KMS-11 (cell line): ENCODE measurements at regions not wholly inside any gene's neighbourhood (a gene's known extent, or its start where the extent isn't known, plus 50 kb on each side); places are given as distances from the start of the nearest gene placed in this dataset.

Source experiments
- H2AFZ ChIP-seq: fragments of 200-600 bp; sonication (generic); 2 replicates; pipeline ENCODE4 v1.6.1; 2016; ENCODE audit warnings: antibody characterized with exemption, mixed run types, low read depth
- H3K27ac ChIP-seq: fragments of 200-600 bp; sonication (generic); 2 replicates; pipeline ENCODE4 v1.6.1; 2016; ENCODE audit warnings: mild to moderate bottlenecking, mixed run types
- H3K27me3 ChIP-seq: fragments of 200-600 bp; sonication (generic); 2 replicates; pipeline ENCODE4 v1.6.1; 2017; ENCODE audit warnings: mild to moderate bottlenecking, low read depth, mixed run types, moderate library complexity; ENCODE audit not compliant: insufficient read depth
- H3K36me3 ChIP-seq: fragments of 200-600 bp; sonication (generic); 2 replicates; pipeline ENCODE4 v1.6.1; 2017; ENCODE audit warnings: mild to moderate bottlenecking, mixed run types; ENCODE audit not compliant: insufficient read depth
- H3K4me1 ChIP-seq: fragments of 200-600 bp; sonication (generic); 2 replicates; pipeline ENCODE4 v1.6.1; 2016; ENCODE audit warnings: mild to moderate bottlenecking, low read depth, mixed run types; ENCODE audit not compliant: poor library complexity, severe bottlenecking
- H3K4me2 ChIP-seq: fragments of 200-600 bp; sonication (generic); 2 replicates; pipeline ENCODE4 v1.7.0; 2016; ENCODE audit warnings: mild to moderate bottlenecking, mixed run types
- H3K4me3 ChIP-seq: fragments of 200-600 bp; sonication (generic); IDR thresholded peaks from 2 replicates; pipeline ENCODE4 v1.6.1; 2017; ENCODE audit warnings: low read depth, low read length, mixed read lengths; ENCODE audit not compliant: insufficient read depth
- H3K79me2 ChIP-seq: fragments of 200-600 bp; sonication (generic); 2 replicates; pipeline ENCODE4 v1.6.1; 2016; ENCODE audit warnings: low read depth, mixed run types; ENCODE audit not compliant: insufficient read depth
- H3K9ac ChIP-seq: fragments of 200-600 bp; sonication (generic); 2 replicates; pipeline ENCODE4 v1.6.1; 2016; ENCODE audit warnings: mild to moderate bottlenecking, mixed run types
- H4K20me1 ChIP-seq: fragments of 200-600 bp; sonication (generic); 2 replicates; pipeline ENCODE4 v1.6.1; 2016; ENCODE audit warnings: mild to moderate bottlenecking, mixed run types; ENCODE audit not compliant: insufficient read depth
- CTCF ChIP-seq: fragments of 200-600 bp; sonication (generic); conservative IDR thresholded peaks from 2 replicates; pipeline ENCODE4 v1.6.1; 2017; ENCODE audit warnings: low read depth, mild to moderate bottlenecking, antibody characterized with exemption, low read length, moderate library complexity, mixed read lengths

- H2AFZ ChIP-seq = no peak overlapping the region
- peaks cover 22% of the 10 kb centered on the region for H3K4me1 ChIP-seq
- no peak overlapping the region for H3K9ac ChIP-seq
- H3K79me2 ChIP-seq = no peaks in the 10 kb centered on the region
- H3K27me3 ChIP-seq = no peaks in the 10 kb centered on the region
- no peak overlapping the region for H3K27ac ChIP-seq
- H3K4me2 ChIP-seq = no peak overlapping the region
- no peaks in the 10 kb centered on the region for H3K36me3 ChIP-seq
- H3K4me3 ChIP-seq = no peak overlapping the region
- TF ChIP-seq CTCF = no peak
- H4K20me1 ChIP-seq = no peaks in the 10 kb centered on the region
Measured at GRCh38 chr2:150587547-150588505, 100.4 kb upstream of the RND3 start.

DNA sequence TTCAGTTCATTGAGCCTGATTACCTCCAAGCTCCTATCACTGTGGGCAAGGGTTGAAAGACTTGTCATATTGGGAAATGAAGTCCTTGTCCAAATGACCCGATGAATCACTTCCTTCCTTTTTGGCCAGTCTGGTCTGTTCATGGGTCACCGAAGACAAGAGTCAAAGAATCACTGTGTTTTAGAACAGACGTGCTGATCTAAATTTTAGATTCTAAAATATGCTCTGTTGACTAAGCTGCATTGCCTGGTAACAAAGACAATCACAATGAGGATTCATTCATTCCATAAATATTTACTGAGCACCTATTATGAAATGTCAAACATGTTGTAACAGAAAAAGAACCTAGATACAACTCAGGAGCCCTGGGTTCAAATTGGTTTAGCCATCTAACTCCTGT lies 99.4 kb upstream of the RND3 start:
- Histone ChIP-seq H3K4me3 (no peak overlapping the region), H3K79me2 (no peaks in the 10 kb centered on the region), H4K20me1 (no peaks in the 10 kb centered on the region), H3K9ac (no peak overlapping the region), H3K4me2 (no peak overlapping the region), H2AFZ (no peak overlapping the region), H3K36me3 (no peaks in the 10 kb centered on the region), H3K27ac (no peak overlapping the region), H3K27me3 (no peaks in the 10 kb centered on the region), H3K4me1 (peaks cover 22% of the 10 kb centered on the region)
- no peak for TF ChIP-seq CTCF

GRCh38 chr2:150585221-150585971 lies 97.9 kb upstream of the RND3 start:
- no peaks in the 10 kb centered on the region for H4K20me1 ChIP-seq

GRCh38 chr2:150584081-150584480 lies 96.6 kb upstream of the RND3 start:
- no peak for TF ChIP-seq CTCF
- Histone ChIP-seq H3K4me1 (no peaks in the 10 kb centered on the region), H3K36me3 (no peaks in the 10 kb centered on the region), H3K79me2 (no peaks in the 10 kb centered on the region), H3K27ac (no peak overlapping the region), H3K4me3 (no peak overlapping the region), H3K27me3 (no peaks in the 10 kb centered on the region), H3K9ac (no peak overlapping the region), H3K4me2 (no peak overlapping the region), H4K20me1 (no peaks in the 10 kb centered on the region), H2AFZ (no peak overlapping the region)

More at GRCh38 chr2:150585221-150585971, 97.9 kb upstream of the RND3 start:
- no peak overlapping the region for H2AFZ ChIP-seq
- peaks cover 11% of the 10 kb centered on the region for H3K4me1 ChIP-seq
- no peaks in the 10 kb centered on the region for H3K36me3 ChIP-seq
- H3K9ac ChIP-seq = no peak overlapping the region
- no peaks in the 10 kb centered on the region for H3K27me3 ChIP-seq
- H3K4me3 ChIP-seq = no peak overlapping the region
- H3K27ac ChIP-seq = no peak overlapping the region
- TF ChIP-seq CTCF = no peak
- H3K4me2 ChIP-seq = no peak overlapping the region
- no peaks in the 10 kb centered on the region for H3K79me2 ChIP-seq
